ENCODE measurements at regions not wholly inside any gene's neighbourhood (a gene's known extent, or its start where the extent isn't known, plus 50 kb on each side); places are given as distances from the start of the nearest gene placed in this dataset.
"Not testable (repeated sequence)": the region's sequence is repeated elsewhere in the genome, so short reads cannot be mapped to it uniquely, and the experiment has no call there.

GRCh38 chr15:79505956-79506355 lies 73.8 kb downstream of the MINAR1 start:
- no peak overlapping the region for H3K4me3 ChIP-seq (ENCODE audit: low read depth, low read length)
- no peak for DNase-seq (ENCODE audit: low read depth)
- TF ChIP-seq, protein P1, sequence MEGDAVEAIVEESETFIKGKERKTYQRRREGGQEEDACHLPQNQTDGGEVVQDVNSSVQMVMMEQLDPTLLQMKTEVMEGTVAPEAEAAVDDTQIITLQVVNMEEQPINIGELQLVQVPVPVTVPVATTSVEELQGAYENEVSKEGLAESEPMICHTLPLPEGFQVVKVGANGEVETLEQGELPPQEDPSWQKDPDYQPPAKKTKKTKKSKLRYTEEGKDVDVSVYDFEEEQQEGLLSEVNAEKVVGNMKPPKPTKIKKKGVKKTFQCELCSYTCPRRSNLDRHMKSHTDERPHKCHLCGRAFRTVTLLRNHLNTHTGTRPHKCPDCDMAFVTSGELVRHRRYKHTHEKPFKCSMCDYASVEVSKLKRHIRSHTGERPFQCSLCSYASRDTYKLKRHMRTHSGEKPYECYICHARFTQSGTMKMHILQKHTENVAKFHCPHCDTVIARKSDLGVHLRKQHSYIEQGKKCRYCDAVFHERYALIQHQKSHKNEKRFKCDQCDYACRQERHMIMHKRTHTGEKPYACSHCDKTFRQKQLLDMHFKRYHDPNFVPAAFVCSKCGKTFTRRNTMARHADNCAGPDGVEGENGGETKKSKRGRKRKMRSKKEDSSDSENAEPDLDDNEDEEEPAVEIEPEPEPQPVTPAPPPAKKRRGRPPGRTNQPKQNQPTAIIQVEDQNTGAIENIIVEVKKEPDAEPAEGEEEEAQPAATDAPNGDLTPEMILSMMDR (IDR thresholded peaks at IDR 0.05; ENCODE audit: insufficient read depth, low read length): no peak

DNA sequence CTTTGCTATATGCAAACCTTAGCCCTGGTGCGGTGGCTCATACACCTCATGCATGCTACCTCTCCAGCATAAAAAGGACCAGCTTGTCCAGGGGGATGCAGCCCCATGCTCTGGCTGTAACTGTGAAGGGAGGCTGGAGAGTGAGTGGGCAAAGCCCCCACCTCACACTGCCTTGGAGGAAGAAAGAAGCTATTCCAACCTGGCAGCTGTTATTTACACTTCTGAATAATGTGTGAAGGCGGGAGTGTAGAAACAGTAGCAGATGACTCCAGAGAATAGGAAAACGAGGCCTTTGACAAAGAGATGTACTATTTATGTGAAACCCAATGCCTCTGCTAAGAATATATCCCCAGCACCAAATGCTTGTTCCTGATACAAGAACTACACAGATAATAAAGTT lies 80.7 kb downstream of the MINAR1 start:
- H3K4me3 ChIP-seq (ENCODE audit: low read depth, low read length); DNase-seq (ENCODE audit: low read depth): not testable (repeated sequence)

DNA sequence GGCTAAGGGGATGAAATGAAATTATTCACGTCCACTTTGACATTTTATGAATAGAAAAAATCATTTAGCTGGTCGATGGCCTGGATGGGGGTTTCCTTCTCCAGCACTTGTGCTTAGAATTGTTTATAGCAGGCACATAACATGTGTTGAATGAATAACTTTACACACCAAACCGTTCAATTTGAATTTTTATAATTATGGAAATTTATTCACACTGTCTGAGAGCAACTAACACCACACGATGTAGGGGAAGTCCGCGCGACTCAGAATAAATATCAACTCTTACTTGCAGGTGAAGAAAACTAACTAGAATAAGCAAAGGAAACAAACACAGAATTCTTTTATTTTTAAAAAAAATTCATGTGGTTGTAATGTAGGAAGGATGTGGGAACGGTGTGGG lies 81.3 kb downstream of the MINAR1 start:
- TF ChIP-seq, protein P1 (IDR thresholded peaks at IDR 0.05; ENCODE audit: insufficient read depth, low read length): no peak
- DNase-seq (ENCODE audit: low read depth): no peak
- no peak overlapping the region for H3K4me3 ChIP-seq (ENCODE audit: low read depth, low read length)

GRCh38 chr15:79513940-79514339 lies 81.8 kb downstream of the MINAR1 start:
- TF ChIP-seq, protein P1 (IDR thresholded peaks at IDR 0.05; ENCODE audit: insufficient read depth, low read length): no peak
- no peak for DNase-seq (ENCODE audit: low read depth)
- H3K4me3 ChIP-seq (ENCODE audit: low read depth, low read length): no peak overlapping the region

GRCh38 chr15:79515300-79516027 lies 83.3 kb downstream of the MINAR1 start:
- no peak overlapping the region for H3K4me3 ChIP-seq (ENCODE audit: low read depth, low read length)
- DNase-seq (ENCODE audit: low read depth): no peak
- TF ChIP-seq, protein P1 (IDR thresholded peaks at IDR 0.05; ENCODE audit: insufficient read depth, low read length): no peak

DNA sequence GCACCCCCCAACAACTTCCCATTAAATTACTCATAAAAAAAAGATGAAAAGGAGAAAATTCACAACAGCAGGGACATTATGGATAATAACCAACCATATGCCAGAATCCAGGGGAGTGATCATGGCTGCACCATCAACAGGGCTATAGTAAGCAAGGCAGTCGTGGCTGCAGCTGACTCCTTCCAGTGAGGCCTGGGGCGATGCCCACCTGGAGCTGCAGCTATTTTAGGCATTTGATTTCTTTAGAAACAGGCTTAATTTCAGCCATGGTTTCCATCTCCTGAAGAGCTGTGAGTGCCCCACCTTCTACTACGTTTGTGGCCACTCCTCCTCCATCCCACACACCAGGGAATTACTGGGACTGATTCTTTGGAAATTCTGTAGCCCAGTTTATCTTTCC lies 84.0 kb downstream of the MINAR1 start:
- no peak for DNase-seq (ENCODE audit: low read depth)
- TF ChIP-seq, protein P1 (IDR thresholded peaks at IDR 0.05; ENCODE audit: insufficient read depth, low read length): no peak

DNA sequence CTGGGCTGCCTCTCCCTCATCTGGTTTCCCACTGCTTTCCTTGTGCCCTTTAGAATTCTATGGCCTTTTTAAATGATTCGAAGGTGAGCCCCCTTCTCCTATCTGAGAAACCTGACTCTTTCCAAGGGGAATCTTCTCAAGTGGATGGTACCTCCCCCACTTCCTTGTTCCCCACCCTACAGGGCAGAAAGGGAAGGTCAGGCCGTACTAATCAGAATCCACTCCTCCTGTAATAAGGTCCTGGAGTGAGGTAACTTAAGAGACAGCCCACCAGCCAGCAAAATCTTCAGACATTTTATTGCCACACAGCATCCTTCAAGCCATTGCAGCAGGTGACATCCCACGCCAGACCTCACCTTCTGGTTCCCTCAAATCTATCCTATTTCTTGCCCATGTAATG lies 84.5 kb downstream of the MINAR1 start:
- TF ChIP-seq, protein P1 (IDR thresholded peaks at IDR 0.05; ENCODE audit: insufficient read depth, low read length): no peak
- no peak overlapping the region for H3K4me3 ChIP-seq (ENCODE audit: low read depth, low read length)
- DNase-seq (ENCODE audit: low read depth): no peak

More for the DNA sequence above, 84.0 kb downstream of the MINAR1 start:
- no peak overlapping the region for H3K4me3 ChIP-seq (ENCODE audit: low read depth, low read length)
